H1 (cell line): ENCODE measurements at regions not wholly inside any gene's neighbourhood (a gene's known extent, or its start where the extent isn't known, plus 50 kb on each side); places are given as distances from the start of the nearest gene placed in this dataset.

Experiments
- ATF2 ChIP-seq: IDR thresholded peaks from 2 replicates; pipeline ENCODE4 v1.6.1; 2012; ENCODE audit warnings: low read length, inconsistent platforms
- CTCF ChIP-seq, 3 experiments: IDR thresholded peaks; 1 replicate in 2 of 3; 2 replicates in 1 of 3; pipeline versions ENCODE4 v1.5.1 to v1.6.1; 2011; ENCODE audit warnings: low read length in 3 of 3, mild to moderate bottlenecking in 3 of 3, inconsistent platforms in 2 of 3, low read depth in 1 of 3, moderate library complexity in 1 of 3; ENCODE audit not compliant: insufficient read depth in 1 of 3; ENCODE audit errors: control extremely low read depth in 1 of 3
- HDAC2 ChIP-seq, 2 experiments: fragments of 300-600 bp in 1 of 2; sonication (generic) in 1 of 2; IDR thresholded peaks; 2 replicates each; pipeline ENCODE4 v1.6.1; 2011 to 2012; ENCODE audit warnings: low read depth in 2 of 2, low read length in 2 of 2, mild to moderate bottlenecking in 2 of 2, moderate library complexity in 2 of 2, borderline replicate concordance in 1 of 2, inconsistent platforms in 1 of 2
- HDAC6 ChIP-seq: IDR thresholded peaks from one replicate; pipeline ENCODE4 v1.7.1; 2012; ENCODE audit warnings: low read depth, mild to moderate bottlenecking, inconsistent platforms, low read length, moderate library complexity
- KDM4A ChIP-seq: IDR thresholded peaks from one replicate; pipeline ENCODE4 v1.7.1; 2012; ENCODE audit warnings: low read depth, mild to moderate bottlenecking, moderate library complexity, low read length, inconsistent platforms; ENCODE audit not compliant: severe bottlenecking
- MAFK ChIP-seq: IDR thresholded peaks from 2 replicates; pipeline ENCODE4 v1.6.1; 2012; ENCODE audit warnings: low read depth, mild to moderate bottlenecking, improper control_type of control experiment, low read length
- POU5F1 ChIP-seq: IDR thresholded peaks from 2 replicates; pipeline ENCODE4 v1.6.1; 2011; ENCODE audit warnings: low read depth, mild to moderate bottlenecking, low read length, moderate library complexity
- SP4 ChIP-seq: IDR thresholded peaks from 2 replicates; pipeline ENCODE4 v1.6.1; 2012; ENCODE audit warnings: low read length, inconsistent platforms
- TCF12 ChIP-seq: IDR thresholded peaks from 2 replicates; pipeline ENCODE4 v1.6.1; 2011; ENCODE audit warnings: low read depth, mild to moderate bottlenecking, low read length
- ZNF274 ChIP-seq: IDR thresholded peaks from 2 replicates; pipeline ENCODE4 v1.7.0; 2012; ENCODE audit warnings: low read length, borderline replicate concordance; ENCODE audit errors: extremely low read depth

- TF ChIP-seq CTCF (IDR thresholded peaks at IDR 0.05; ENCODE audit: control extremely low read depth in 1 of 3, insufficient read depth in 1 of 3, low read depth in 1 of 3, low read length in 3 of 3), result no peak
- TF ChIP-seq SP4, result no peak
- TF ChIP-seq MAFK, result no peak
- TF ChIP-seq HDAC2 (IDR thresholded peaks at IDR 0.05; ENCODE audit: borderline replicate concordance in 1 of 2, low read depth in 2 of 2, low read length in 2 of 2), result no peak
- TF ChIP-seq TCF12, result no peak
- TF ChIP-seq ATF2, result no peak
- no peak for TF ChIP-seq KDM4A
- no peak for TF ChIP-seq ZNF274
- 0 out of 2 replicates have a peak, but pooled peaks have one; percentile 21 for TF ChIP-seq POU5F1
- no peak for TF ChIP-seq HDAC6
- TF ChIP-seq, all 59 proteins: peak for 5
Measured at GRCh38 chr9:100669968-100670367, 92.1 kb downstream of the CAVIN4 start (continued).
